ENCODE measurements at regions not wholly inside any gene's neighbourhood (a gene's known extent, or its start where the extent isn't known, plus 50 kb on each side); places are given as distances from the start of the nearest gene placed in this dataset.

- TF ChIP-seq CTCF (IDR thresholded peaks at IDR 0.05), result no peak
- TF ChIP-seq POLR2A (IDR thresholded peaks at IDR 0.05), result no peak
Observed at GRCh38 chr18:6623278-6623677, 106.2 kb upstream of the ARHGAP28 start.
